Effector memory CD8-positive, alpha-beta T cell (primary cell): ENCODE measurements at regions not wholly inside any gene's neighbourhood (a gene's known extent, or its start where the extent isn't known, plus 50 kb on each side); places are given as distances from the start of the nearest gene placed in this dataset.
A peak's percentile ranks its signal among the peaks of the same experiment; 100 is the strongest.

Source experiments
- ATAC-seq: fragments of 150-1000 bp; cut with Tn5 transposase; replicated peaks from 2 replicates; pipeline ENCODE4 v1.10.0; 2021; ENCODE audit warnings: mild to moderate bottlenecking, moderate library complexity
- DNase-seq, 3 experiments: peaks; one replicate each; pipeline ENCODE4 v3.0.0; 2021
- H3K27ac Mint-ChIP-seq, 2 donors: one replicate each; pipeline ENCODE4 v1.8.0; 2022; ENCODE audit warnings: mild to moderate bottlenecking in 2 of 2, mixed read lengths in 2 of 2, moderate library complexity in 2 of 2
- H3K27me3 Mint-ChIP-seq, 2 donors: one replicate each; pipeline ENCODE4 v1.8.0; 2022; ENCODE audit warnings: mixed read lengths in 2 of 2
- H3K36me3 Mint-ChIP-seq: one replicate; pipeline ENCODE4 v1.8.0; 2022; ENCODE audit warnings: mild to moderate bottlenecking, moderate library complexity, mixed read lengths; ENCODE audit not compliant: insufficient read depth
- H3K4me1 Mint-ChIP-seq, 2 donors: one replicate each; pipeline ENCODE4 v1.8.0; 2022; ENCODE audit warnings: low read depth in 2 of 2, mixed read lengths in 2 of 2
- H3K4me3 Mint-ChIP-seq, 2 donors: one replicate each; pipeline ENCODE4 v1.8.0; 2022; ENCODE audit warnings: mild to moderate bottlenecking in 2 of 2, mixed read lengths in 2 of 2, moderate library complexity in 2 of 2
- H3K9me3 Mint-ChIP-seq, 2 donors: one replicate each; pipeline ENCODE4 v1.8.0; 2022; ENCODE audit warnings: mixed read lengths in 2 of 2

DNA sequence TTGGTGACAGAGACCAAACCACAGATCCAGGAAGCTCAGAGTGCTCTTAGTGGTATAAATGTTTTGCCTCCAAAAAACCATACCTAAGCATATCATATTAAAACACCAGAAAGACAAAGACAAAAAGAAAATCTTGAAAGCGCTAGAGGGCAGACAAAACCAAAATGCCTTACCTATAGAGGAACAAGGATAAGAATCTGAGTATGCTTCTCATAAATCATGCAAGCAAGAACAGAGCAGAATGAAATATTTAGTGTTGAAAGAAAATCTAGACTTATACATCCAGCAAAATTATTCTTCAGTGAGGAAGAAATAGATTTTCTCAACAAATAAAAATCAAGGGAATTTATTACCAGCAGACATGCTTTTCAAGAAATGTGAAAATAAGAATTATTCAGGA lies 941.0 kb upstream of the INTU start:
- no peak overlapping the region for H3K27ac Mint-ChIP-seq
- no peaks in the 10 kb centered on the region for H3K27me3 Mint-ChIP-seq
- H3K36me3 Mint-ChIP-seq: no peaks in the 10 kb centered on the region
- H3K9me3 Mint-ChIP-seq: peaks cover 6 to 9% of the 10 kb centered on the region in 2 donors
- no peak overlapping the region for H3K4me3 Mint-ChIP-seq
- no peaks in the 10 kb centered on the region for H3K4me1 Mint-ChIP-seq
- ATAC-seq (no peak), DNase-seq (no peak)

GRCh38 chr4:126697748-126698147 lies 935.0 kb upstream of the INTU start:
- ATAC-seq: no peak
- no peak overlapping the region for H3K4me3 Mint-ChIP-seq

DNA sequence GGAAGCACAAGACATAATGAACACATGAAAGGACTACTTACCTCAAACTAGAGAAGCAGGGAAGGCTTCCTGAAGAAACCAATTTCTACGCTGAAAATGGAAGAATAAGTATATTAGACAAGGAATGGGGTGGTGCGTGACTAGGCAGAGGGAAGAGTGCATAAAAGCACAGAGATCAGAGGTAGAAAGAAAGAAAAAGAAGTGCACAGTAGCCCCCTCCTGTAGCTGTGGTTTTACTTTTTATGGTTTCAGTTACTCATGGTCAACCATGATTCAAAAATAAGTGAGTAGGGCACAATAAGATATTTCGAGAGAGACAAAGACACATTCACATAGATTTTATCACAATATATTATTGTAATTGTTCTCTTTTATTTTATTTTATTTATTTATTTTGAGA lies 934.5 kb upstream of the INTU start:
- Mint-ChIP-seq H3K27me3 (no peaks in the 10 kb centered on the region), H3K36me3 (no peaks in the 10 kb centered on the region), H3K4me3 (no peak overlapping the region), H3K27ac (no peak overlapping the region), H3K4me1 (no peaks in the 10 kb centered on the region), H3K9me3 (peaks cover 5 to 7% of the 10 kb centered on the region in 2 donors)
- ATAC-seq: no peak
- no peak for DNase-seq

More at GRCh38 chr4:126697748-126698147, 935.0 kb upstream of the INTU start:
- Mint-ChIP-seq H3K27me3 (no peaks in the 10 kb centered on the region), H3K9me3 (peaks cover 3 to 7% of the 10 kb centered on the region in 2 donors), H3K4me1 (no peaks in the 10 kb centered on the region), H3K36me3 (no peaks in the 10 kb centered on the region), H3K27ac (no peak overlapping the region)
- DNase-seq: no peak

DNA sequence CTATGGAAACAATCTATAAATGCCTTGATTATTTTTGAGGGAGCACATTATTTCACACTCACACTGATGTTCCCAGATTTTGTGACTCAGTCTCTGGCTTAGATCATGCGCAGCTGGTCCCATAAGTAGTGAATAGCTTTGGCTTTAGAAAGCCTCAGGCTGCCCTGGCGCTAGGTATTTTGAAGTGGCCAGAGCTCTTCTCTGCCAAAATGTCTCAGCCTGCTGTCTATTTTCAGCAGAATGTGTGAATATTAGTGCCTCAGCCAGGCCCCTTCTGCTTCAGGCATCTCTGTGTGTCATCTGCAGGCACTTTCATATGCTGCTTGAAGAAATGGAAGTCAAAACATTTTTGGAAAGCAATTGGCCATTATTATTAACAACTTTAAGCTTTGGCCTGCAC lies 931.0 kb upstream of the INTU start:
- H3K4me1 Mint-ChIP-seq: no peaks in the 10 kb centered on the region
- no peak overlapping the region for H3K4me3 Mint-ChIP-seq
- no peak overlapping the region for H3K27ac Mint-ChIP-seq
- H3K27me3 Mint-ChIP-seq: no peaks in the 10 kb centered on the region
- H3K36me3 Mint-ChIP-seq: no peaks in the 10 kb centered on the region
- H3K9me3 Mint-ChIP-seq: peaks cover 7% of the 10 kb centered on the region in 2 donors
- no peak for DNase-seq
- ATAC-seq: no peak

DNA sequence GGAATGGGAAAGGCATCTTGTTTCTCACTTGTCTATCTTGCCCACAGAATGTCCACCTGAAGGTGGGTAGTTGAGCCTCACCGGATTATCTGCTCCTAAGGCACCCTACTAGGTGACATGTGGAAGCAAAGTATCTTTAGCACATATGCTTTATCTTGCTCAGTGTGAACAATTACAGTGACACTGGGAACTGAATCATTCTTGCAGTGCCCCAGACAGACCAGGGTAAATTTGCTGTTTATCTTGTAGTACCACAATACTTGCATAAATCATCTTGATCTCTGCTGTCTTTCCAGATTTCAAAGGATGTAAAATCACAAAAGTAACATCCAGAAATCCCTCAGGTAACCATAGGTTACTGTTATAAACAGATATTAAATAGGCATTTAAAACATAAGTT lies 930.0 kb upstream of the INTU start:
- Mint-ChIP-seq H3K9me3 (peaks cover 7% of the 10 kb centered on the region in 2 donors), H3K27me3 (no peaks in the 10 kb centered on the region), H3K36me3 (no peaks in the 10 kb centered on the region), H3K27ac (no peak overlapping the region), H3K4me3 (no peak overlapping the region), H3K4me1 (no peaks in the 10 kb centered on the region)
- ATAC-seq (no peak), DNase-seq (no peak)

DNA sequence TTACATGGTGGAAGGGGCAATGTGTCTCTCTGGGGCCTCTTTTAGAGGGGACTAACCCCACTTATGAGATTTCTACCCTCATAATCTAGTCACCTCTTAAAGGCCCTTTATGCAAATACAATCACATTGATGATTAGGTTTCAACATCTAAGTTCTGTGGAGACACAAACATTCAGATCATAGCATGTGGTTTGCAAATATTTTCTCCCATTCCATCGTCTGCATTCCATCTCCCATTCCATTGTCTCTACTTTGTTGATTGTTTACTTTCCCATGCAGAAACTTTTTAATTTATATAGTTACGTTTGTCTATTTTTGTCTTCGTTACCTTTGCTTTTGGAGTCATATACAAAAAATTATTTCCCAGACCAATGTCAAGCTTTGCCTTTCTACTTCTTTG lies 927.5 kb upstream of the INTU start:
- no peaks in the 10 kb centered on the region for H3K36me3 Mint-ChIP-seq
- H3K27ac Mint-ChIP-seq: no peak overlapping the region
- H3K4me1 Mint-ChIP-seq: no peaks in the 10 kb centered on the region
- H3K4me3 Mint-ChIP-seq: no peak overlapping the region
- no peak for DNase-seq
- H3K27me3 Mint-ChIP-seq: no peaks in the 10 kb centered on the region
- ATAC-seq: no peak
- peaks cover 6 to 10% of the 10 kb centered on the region in 2 donors for H3K9me3 Mint-ChIP-seq

DNA sequence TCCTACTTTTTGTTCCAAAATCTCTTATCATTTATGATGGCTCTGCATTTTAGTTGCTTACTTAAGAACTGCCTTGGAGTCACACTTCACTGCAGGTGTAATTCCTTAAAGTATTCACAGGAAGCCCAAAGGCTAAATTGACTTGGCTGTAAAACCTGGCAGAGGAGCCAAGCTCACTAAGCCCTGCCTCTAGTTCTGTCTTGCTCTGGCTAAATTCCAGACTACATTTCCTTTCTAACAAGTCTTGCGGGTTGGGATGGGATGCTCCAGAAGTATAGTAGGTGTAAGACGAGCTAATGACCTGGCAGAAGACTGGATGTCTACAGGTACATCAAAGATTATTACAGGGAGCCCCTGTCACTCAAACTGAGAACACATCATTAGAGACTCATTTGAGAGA lies 924.0 kb upstream of the INTU start:
- Mint-ChIP-seq H3K4me3 (no peak overlapping the region), H3K36me3 (peaks cover 3% of the 10 kb centered on the region), H3K4me1 (no peaks in the 10 kb centered on the region), H3K27me3 (no peaks in the 10 kb centered on the region), H3K27ac (no peak overlapping the region), H3K9me3 (peaks cover 5 to 22% of the 10 kb centered on the region in 2 donors)
- no peak for DNase-seq
- ATAC-seq: no peak

DNA sequence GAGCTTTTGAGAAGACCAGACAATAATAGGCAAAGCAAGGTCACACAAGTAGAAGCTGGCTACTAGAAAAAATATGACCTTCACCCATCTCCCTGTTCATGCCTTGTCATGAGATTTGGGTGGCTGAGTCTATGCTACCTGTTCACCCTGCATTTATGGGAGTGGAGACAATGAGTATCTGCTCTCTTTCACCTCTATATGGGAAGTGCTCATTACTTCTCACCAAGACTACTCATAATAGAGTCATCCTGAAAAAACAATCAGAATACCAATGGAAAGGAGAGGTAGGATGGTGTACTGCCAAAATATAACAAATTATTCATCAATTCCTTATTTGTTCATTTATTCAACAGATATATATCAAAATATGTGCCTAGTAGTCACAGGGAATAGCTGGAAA lies 921.8 kb upstream of the INTU start:
- Mint-ChIP-seq H3K36me3 (peaks cover 3% of the 10 kb centered on the region), H3K4me3 (no peak overlapping the region), H3K27me3 (no peaks in the 10 kb centered on the region), H3K4me1 (no peaks in the 10 kb centered on the region), H3K27ac (no peak overlapping the region), H3K9me3 (peaks cover 4 to 22% of the 10 kb centered on the region in 2 donors)
- ATAC-seq: no peak
- no peak for DNase-seq

GRCh38 chr4:126715067-126715466 lies 917.7 kb upstream of the INTU start:
- ATAC-seq (no peak), DNase-seq (no peak)
- peaks cover 6 to 21% of the 10 kb centered on the region in 2 donors for H3K9me3 Mint-ChIP-seq
- no peaks in the 10 kb centered on the region for H3K4me1 Mint-ChIP-seq
- peaks cover 3% of the 10 kb centered on the region for H3K36me3 Mint-ChIP-seq
- no peak overlapping the region for H3K27ac Mint-ChIP-seq
- H3K27me3 Mint-ChIP-seq: no peaks in the 10 kb centered on the region
- H3K4me3 Mint-ChIP-seq: no peak overlapping the region

DNA sequence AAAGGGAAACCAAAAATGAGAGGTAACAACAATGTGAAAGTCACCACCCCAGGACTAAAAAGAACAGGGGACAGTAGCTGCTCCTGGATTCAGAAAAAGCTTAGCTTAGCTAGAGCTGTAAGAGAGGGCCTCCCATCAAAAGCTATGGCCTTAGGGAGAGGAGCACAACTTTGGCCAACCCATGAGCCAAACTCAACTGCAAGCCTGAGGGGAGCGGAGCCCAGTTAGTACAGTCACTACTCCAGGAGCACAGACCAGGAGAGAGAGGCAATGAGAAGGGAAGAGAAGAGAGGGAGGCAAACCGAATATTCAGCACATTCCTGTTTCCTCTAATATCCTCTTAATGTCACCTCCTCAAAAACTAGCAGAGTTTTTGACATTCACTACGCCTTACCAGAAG lies 917.1 kb upstream of the INTU start:
- H3K36me3 Mint-ChIP-seq: peaks cover 3% of the 10 kb centered on the region
- no peaks in the 10 kb centered on the region for H3K27me3 Mint-ChIP-seq
- no peak for DNase-seq
- H3K9me3 Mint-ChIP-seq: peaks cover 5 to 17% of the 10 kb centered on the region in 2 donors
- no peak overlapping the region for H3K27ac Mint-ChIP-seq
- no peaks in the 10 kb centered on the region for H3K4me1 Mint-ChIP-seq
- no peak overlapping the region for H3K4me3 Mint-ChIP-seq
- ATAC-seq: no peak

- peak in 1 of 3 experiments; percentile 0 for DNase-seq
- H3K36me3 Mint-ChIP-seq: no peaks in the 10 kb centered on the region
- H3K4me3 Mint-ChIP-seq: no peak overlapping the region
These were observed 914.6 kb upstream of the INTU start for GRCh38 chr4:126718136-126718535.

DNA sequence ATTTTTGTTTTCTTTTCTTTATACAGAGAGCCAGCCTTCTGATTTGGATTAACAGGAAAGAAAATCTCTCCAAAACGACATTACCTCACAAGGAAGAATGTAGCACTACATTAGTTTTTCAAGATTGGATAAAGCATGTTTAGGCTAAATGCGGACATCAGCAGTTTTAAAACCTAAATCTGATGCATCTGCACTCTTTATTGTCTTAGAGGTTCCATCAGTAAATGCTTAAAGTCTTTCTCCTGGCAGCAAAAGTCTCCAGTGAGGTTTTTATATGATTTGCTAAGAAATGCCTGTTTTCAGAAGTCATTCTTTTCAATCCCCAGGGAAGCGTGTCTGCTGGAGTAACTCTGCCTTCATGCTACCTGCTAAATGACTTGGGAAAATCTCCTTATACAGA lies 912.9 kb upstream of the INTU start:
- Mint-ChIP-seq H3K4me3 (no peak overlapping the region), H3K9me3 (peaks cover 6 to 9% of the 10 kb centered on the region in 2 donors)

More at GRCh38 chr4:126718136-126718535, 914.6 kb upstream of the INTU start:
- Mint-ChIP-seq H3K4me1 (no peaks in the 10 kb centered on the region), H3K27ac (no peak overlapping the region), H3K9me3 (peaks cover 5 to 9% of the 10 kb centered on the region in 2 donors), H3K27me3 (no peaks in the 10 kb centered on the region)
- no peak for ATAC-seq

GRCh38 chr4:126725906-126726305 lies 906.9 kb upstream of the INTU start:
- Mint-ChIP-seq H3K27ac (no peak overlapping the region), H3K4me3 (no peak overlapping the region), H3K27me3 (no peaks in the 10 kb centered on the region), H3K4me1 (no peaks in the 10 kb centered on the region), H3K9me3 (peaks cover 2 to 7% of the 10 kb centered on the region in 2 donors), H3K36me3 (no peaks in the 10 kb centered on the region)
- ATAC-seq: no peak
- no peak for DNase-seq

More for the DNA sequence above, 912.9 kb upstream of the INTU start:
- DNase-seq (no peak), ATAC-seq (no peak)
- Mint-ChIP-seq H3K36me3 (no peaks in the 10 kb centered on the region), H3K27me3 (no peaks in the 10 kb centered on the region), H3K4me1 (no peaks in the 10 kb centered on the region), H3K27ac (no peak overlapping the region)

- Mint-ChIP-seq H3K9me3 (peaks cover 7 to 10% of the 10 kb centered on the region in 2 donors), H3K4me1 (no peaks in the 10 kb centered on the region), H3K36me3 (no peaks in the 10 kb centered on the region), H3K27me3 (no peaks in the 10 kb centered on the region), H3K4me3 (no peak overlapping the region), H3K27ac (no peak overlapping the region)
- DNase-seq (no peak), ATAC-seq (no peak)
These were observed 905.3 kb upstream of the INTU start for GRCh38 chr4:126727461-126727860.

DNA sequence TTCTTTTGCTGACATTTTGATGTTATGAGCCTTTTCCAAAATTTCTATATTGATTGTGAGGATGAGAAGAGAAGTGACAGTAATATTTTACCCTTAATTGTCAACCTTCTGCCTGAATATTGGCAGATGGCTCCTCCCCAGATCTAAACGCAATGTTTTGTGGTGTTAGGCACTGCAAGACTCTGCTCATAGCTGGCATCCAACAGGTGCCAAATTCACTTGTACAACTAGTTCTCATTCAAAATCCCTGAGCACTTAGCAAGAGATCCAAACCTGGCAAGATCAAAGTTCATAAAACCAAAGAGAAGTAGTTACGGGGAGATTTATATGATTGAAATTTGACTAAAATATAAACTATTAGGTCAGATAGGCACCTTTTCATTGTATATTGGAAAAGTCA lies 901.7 kb upstream of the INTU start:
- no peaks in the 10 kb centered on the region for H3K4me1 Mint-ChIP-seq
- no peak overlapping the region for H3K27ac Mint-ChIP-seq
- H3K9me3 Mint-ChIP-seq: peaks cover 7 to 10% of the 10 kb centered on the region in 2 donors
- no peak for DNase-seq
- no peaks in the 10 kb centered on the region for H3K27me3 Mint-ChIP-seq
- ATAC-seq: no peak
- no peaks in the 10 kb centered on the region for H3K36me3 Mint-ChIP-seq
- no peak overlapping the region for H3K4me3 Mint-ChIP-seq
